ENCODE measurements at regions not wholly inside any gene's neighbourhood (a gene's known extent, or its start where the extent isn't known, plus 50 kb on each side); places are given as distances from the start of the nearest gene placed in this dataset.

- TF ChIP-seq CTCF (IDR thresholded peaks at IDR 0.05) (no peak), EP300 (IDR thresholded peaks at IDR 0.05) (no peak), POLR2AphosphoS5 (IDR thresholded peaks at IDR 0.05) (no peak)
Measured at GRCh38 chr1:239956263-239956662, 135.4 kb upstream of the FMN2 start.
